Sigmoid colon (tissue), 4 donors: ENCODE measurements at regions not wholly inside any gene's neighbourhood (a gene's known extent, or its start where the extent isn't known, plus 50 kb on each side); places are given as distances from the start of the nearest gene placed in this dataset.

Source experiments
- CTCF ChIP-seq, 4 experiments: fragments of 450-650 bp in 3 of 4; fragments of 200-600 bp in 1 of 4; IDR thresholded peaks; one replicate each; pipeline ENCODE4 v1.5.1; 2016 to 2019; ENCODE audit warnings: antibody characterized with exemption in 4 of 4, mild to moderate bottlenecking in 3 of 4, moderate library complexity in 2 of 4
- POLR2A ChIP-seq, 2 donors: fragments of 450-650 bp; IDR thresholded peaks; one replicate each; pipeline ENCODE4 v1.6.1; 2016; ENCODE audit warnings: antibody characterized with exemption in 2 of 2, mild to moderate bottlenecking in 2 of 2, moderate library complexity in 2 of 2
- POLR2AphosphoS5 ChIP-seq, 4 donors: sonication (generic); formaldehyde crosslinking; IDR thresholded peaks; one replicate each; pipeline ENCODE4 v1.6.1; 2017; ENCODE audit warnings: antibody characterized with exemption in 4 of 4

GRCh38 chr2:19748711-19749506 is 152.9 kb downstream of the TTC32 start:
- TF ChIP-seq CTCF (IDR thresholded peaks at IDR 0.05) (no peak), POLR2A (IDR thresholded peaks at IDR 0.05) (no peak), POLR2AphosphoS5 (IDR thresholded peaks at IDR 0.05) (no peak)
